Suprapubic skin (tissue), 4 donors: ENCODE measurements at regions not wholly inside any gene's neighbourhood (a gene's known extent, or its start where the extent isn't known, plus 50 kb on each side); places are given as distances from the start of the nearest gene placed in this dataset.

Experiments
- DNase-seq, 2 donors: peaks; one replicate each; pipeline ENCODE4 v3.0.0-alpha.2; 2019; ENCODE audit warnings: low spot score in 2 of 2
- H3K27ac ChIP-seq: fragments of 200-600 bp; sonication (generic); one replicate; pipeline ENCODE4 v1.5.1; 2019
- H3K27me3 ChIP-seq: fragments of 200-600 bp; sonication (generic); one replicate; pipeline ENCODE4 v1.5.1; 2019
- H3K36me3 ChIP-seq: fragments of 200-600 bp; sonication (generic); one replicate; pipeline ENCODE4 v1.5.1; 2019
- H3K4me1 ChIP-seq: fragments of 200-600 bp; sonication (generic); one replicate; pipeline ENCODE4 v1.5.1; 2019
- H3K4me3 ChIP-seq: fragments of 200-600 bp; sonication (generic); one replicate; pipeline ENCODE4 v1.5.1; 2019; ENCODE audit warnings: mild to moderate bottlenecking
- H3K9me3 ChIP-seq: fragments of 200-600 bp; sonication (generic); one replicate; pipeline ENCODE4 v1.5.1; 2019
- CTCF ChIP-seq, 2 donors: fragments of 200-600 bp in 1 of 2; fragments of 450-650 bp in 1 of 2; sonication (generic) in 1 of 2; IDR thresholded peaks; one replicate each; pipeline ENCODE4 v1.5.1; 2016 to 2019; ENCODE audit warnings: antibody characterized with exemption in 2 of 2, mild to moderate bottlenecking in 1 of 2, moderate library complexity in 1 of 2
- EP300 ChIP-seq: sonication (generic); formaldehyde crosslinking; IDR thresholded peaks from one replicate; pipeline ENCODE4 v1.6.1; 2017; ENCODE audit warnings: antibody characterized with exemption
- POLR2A ChIP-seq, 2 donors: fragments of 450-650 bp; IDR thresholded peaks; one replicate each; pipeline ENCODE4 v1.6.1; 2017; ENCODE audit warnings: antibody characterized with exemption in 2 of 2, mild to moderate bottlenecking in 2 of 2, moderate library complexity in 2 of 2
- POLR2AphosphoS5 ChIP-seq, 3 donors: sonication (generic); formaldehyde crosslinking; IDR thresholded peaks; one replicate each; pipeline ENCODE4 v1.6.1; 2017; ENCODE audit warnings: antibody characterized with exemption in 3 of 3
- WGBS: methylation state at CpG from one replicate; pipeline ENCODE4 v1.1.5; 2018; 5-methylcytosine and 5-hydroxymethylcytosine counted together

DNA sequence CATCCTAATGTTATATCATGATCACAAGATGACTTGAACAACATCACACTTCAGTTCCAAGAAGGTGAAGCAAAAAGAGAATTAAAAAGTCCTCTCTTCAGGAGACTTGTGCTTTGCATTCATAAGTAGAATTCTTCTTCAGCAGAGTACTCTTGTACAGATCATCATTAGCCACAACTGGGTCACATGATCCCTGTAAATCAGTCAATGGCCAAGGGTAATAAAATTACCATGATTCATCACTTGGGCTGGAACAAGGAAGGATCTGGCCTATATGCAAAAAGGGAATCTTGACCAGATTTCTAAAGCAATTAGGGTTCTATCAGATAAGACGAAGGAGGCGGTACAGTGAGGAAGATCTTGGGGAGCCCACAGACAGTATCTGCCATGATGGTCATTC, 458.0 kb upstream of the DEPDC1 start:
- Histone ChIP-seq H3K27me3 (no peaks in the 10 kb centered on the region), H3K9me3 (no peaks in the 10 kb centered on the region), H3K4me1 (no peaks in the 10 kb centered on the region), H3K4me3 (no peak overlapping the region), H3K27ac (no peak overlapping the region), H3K36me3 (no peaks in the 10 kb centered on the region)
- WGBS = 75% methylated on average over 2 of the region's 2 CpGs
- DNase-seq = no peak
- no peak for TF ChIP-seq POLR2A (IDR thresholded peaks at IDR 0.05)
- TF ChIP-seq POLR2AphosphoS5 (IDR thresholded peaks at IDR 0.05) = no peak
- TF ChIP-seq EP300 = no peak
- no peak for TF ChIP-seq CTCF (IDR thresholded peaks at IDR 0.05)

- TF ChIP-seq EP300 (no peak), POLR2A (IDR thresholded peaks at IDR 0.05) (no peak), POLR2AphosphoS5 (IDR thresholded peaks at IDR 0.05) (no peak), CTCF (IDR thresholded peaks at IDR 0.05) (no peak)
- H3K27ac ChIP-seq = no peak overlapping the region
- 74% methylated on average over 5 of the region's 5 CpGs for WGBS
- H3K27me3 ChIP-seq = no peaks in the 10 kb centered on the region
- no peak overlapping the region for H3K4me3 ChIP-seq
- H3K4me1 ChIP-seq = no peaks in the 10 kb centered on the region
- H3K9me3 ChIP-seq = no peaks in the 10 kb centered on the region
- H3K36me3 ChIP-seq = no peaks in the 10 kb centered on the region
- no peak for DNase-seq
These were observed 458.5 kb upstream of the DEPDC1 start for GRCh38 chr1:68955424-68955823.

DNA sequence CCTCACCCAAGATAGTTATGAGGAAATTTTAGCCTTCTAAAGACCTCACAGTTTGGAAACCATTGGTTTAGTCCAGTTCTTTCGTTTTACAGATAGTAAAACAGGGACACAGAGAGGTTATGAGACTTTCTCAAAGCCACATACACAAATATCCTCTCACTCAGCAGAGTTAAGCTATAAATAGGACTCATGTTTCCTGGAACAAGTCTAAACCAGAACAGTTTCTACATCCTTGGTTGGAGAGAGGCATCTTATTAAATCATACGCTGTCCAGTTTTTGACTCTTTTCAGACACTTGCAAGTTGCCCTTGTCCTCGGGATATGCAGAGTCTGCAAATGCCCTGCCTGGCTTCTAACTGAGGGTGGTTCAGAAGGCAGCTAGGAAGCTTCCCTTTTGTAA, 462.1 kb upstream of the DEPDC1 start:
- WGBS = 33% methylated on average over 3 of the region's 3 CpGs
- Histone ChIP-seq H3K4me3 (no peak overlapping the region), H3K4me1 (no peaks in the 10 kb centered on the region), H3K27ac (no peak overlapping the region), H3K9me3 (no peaks in the 10 kb centered on the region), H3K36me3 (no peaks in the 10 kb centered on the region), H3K27me3 (no peaks in the 10 kb centered on the region)
- DNase-seq = no peak
- TF ChIP-seq POLR2AphosphoS5 (IDR thresholded peaks at IDR 0.05) = no peak
- no peak for TF ChIP-seq EP300
- no peak for TF ChIP-seq CTCF (IDR thresholded peaks at IDR 0.05)
- no peak for TF ChIP-seq POLR2A (IDR thresholded peaks at IDR 0.05)

DNA sequence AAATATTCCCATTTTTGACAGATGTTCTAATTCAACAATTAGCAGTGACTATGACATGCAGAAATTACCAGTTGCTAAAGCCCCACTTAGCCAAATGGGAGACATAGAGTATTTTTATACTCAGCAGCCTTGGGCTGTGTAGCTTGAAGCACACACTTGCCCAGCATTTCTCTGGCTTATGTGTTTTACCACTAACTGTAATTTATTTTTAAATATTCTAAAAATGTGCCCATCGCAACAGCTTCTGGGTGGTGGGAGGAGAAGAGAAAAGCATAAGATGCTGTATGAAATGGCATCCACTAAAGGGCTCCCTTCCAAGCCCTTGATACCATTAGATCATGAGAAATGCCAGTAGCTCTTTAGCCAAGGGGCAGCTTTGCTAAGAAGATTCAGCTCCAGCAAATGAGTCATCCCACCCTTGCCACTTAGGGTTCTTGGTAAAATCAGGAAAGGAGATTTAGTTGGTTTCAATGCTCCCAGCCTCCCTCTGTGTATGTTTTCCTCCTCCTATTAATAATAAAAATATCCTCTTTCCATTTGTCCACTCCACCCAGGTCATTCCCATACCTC, 462.7 kb upstream of the DEPDC1 start:
- no peaks in the 10 kb centered on the region for H3K27me3 ChIP-seq
- 50% methylated on average over 1 of the region's 1 CpG for WGBS
- TF ChIP-seq CTCF (IDR thresholded peaks at IDR 0.05) (no peak), EP300 (no peak), POLR2A (IDR thresholded peaks at IDR 0.05) (no peak), POLR2AphosphoS5 (IDR thresholded peaks at IDR 0.05) (no peak)
- no peaks in the 10 kb centered on the region for H3K36me3 ChIP-seq
- DNase-seq = no peak
- H3K27ac ChIP-seq = no peak overlapping the region
- no peaks in the 10 kb centered on the region for H3K4me1 ChIP-seq
- no peaks in the 10 kb centered on the region for H3K9me3 ChIP-seq
- H3K4me3 ChIP-seq = no peak overlapping the region

GRCh38 chr1:68961143-68961542, 464.3 kb upstream of the DEPDC1 start:
- DNase-seq = no peak
- H3K27me3 ChIP-seq = no peaks in the 10 kb centered on the region
- no peaks in the 10 kb centered on the region for H3K36me3 ChIP-seq
- H3K27ac ChIP-seq = no peak overlapping the region
- TF ChIP-seq POLR2AphosphoS5 (IDR thresholded peaks at IDR 0.05) (no peak), EP300 (no peak), CTCF (IDR thresholded peaks at IDR 0.05) (no peak), POLR2A (IDR thresholded peaks at IDR 0.05) (no peak)
- no peaks in the 10 kb centered on the region for H3K9me3 ChIP-seq
- no peaks in the 10 kb centered on the region for H3K4me1 ChIP-seq
- WGBS = 100% methylated on average over 1 of the region's 1 CpG
- no peak overlapping the region for H3K4me3 ChIP-seq
